ENCODE measurements at regions not wholly inside any gene's neighbourhood (a gene's known extent, or its start where the extent isn't known, plus 50 kb on each side); places are given as distances from the start of the nearest gene placed in this dataset.

GRCh38 chr18:22726469-22726868 is 206.7 kb upstream of the RBBP8 start:
- TF ChIP-seq CTCF (IDR thresholded peaks at IDR 0.05) (no peak), POLR2A (IDR thresholded peaks at IDR 0.05) (no peak)

All from esophagus squamous epithelium (tissue), 4 donors.